GM19397 (cell line): ENCODE measurements at regions not wholly inside any gene's neighbourhood (a gene's known extent, or its start where the extent isn't known, plus 50 kb on each side); places are given as distances from the start of the nearest gene placed in this dataset.

ENCODE experiments used
- ATAC-seq: cut with Tn5 transposase; IDR thresholded peaks from one replicate; pipeline ENCODE4 v1.9.1; 2021; ENCODE audit warnings: mild to moderate bottlenecking, moderate library complexity; ENCODE audit not compliant: unreplicated experiment

- ATAC-seq, result no peak
Measured at GRCh38 chr1:218852527-218852926, 321.2 kb upstream of the LYPLAL1 start.

- ATAC-seq, result no peak
Measured at GRCh38 chr1:218863987-218864386, 309.7 kb upstream of the LYPLAL1 start.

DNA sequence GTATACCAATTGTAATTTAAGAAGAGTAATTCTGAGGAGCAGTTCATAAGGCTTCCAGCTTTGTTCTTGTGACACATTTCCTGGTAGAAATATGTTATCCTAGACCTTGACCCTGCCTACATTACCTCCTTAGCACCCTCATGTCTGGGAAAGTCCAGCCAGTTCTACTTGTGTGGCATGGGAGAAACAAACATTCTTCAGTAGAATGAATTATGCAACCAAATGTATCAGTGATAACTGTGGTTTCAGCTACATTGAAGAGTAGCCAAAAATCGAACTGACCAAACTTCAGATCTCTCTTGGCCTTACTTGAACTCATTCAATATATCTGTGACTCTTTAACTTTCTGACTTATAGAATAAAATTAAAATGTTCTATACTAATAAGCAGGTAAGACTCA lies 308.1 kb upstream of the LYPLAL1 start:
- no peak for ATAC-seq

DNA sequence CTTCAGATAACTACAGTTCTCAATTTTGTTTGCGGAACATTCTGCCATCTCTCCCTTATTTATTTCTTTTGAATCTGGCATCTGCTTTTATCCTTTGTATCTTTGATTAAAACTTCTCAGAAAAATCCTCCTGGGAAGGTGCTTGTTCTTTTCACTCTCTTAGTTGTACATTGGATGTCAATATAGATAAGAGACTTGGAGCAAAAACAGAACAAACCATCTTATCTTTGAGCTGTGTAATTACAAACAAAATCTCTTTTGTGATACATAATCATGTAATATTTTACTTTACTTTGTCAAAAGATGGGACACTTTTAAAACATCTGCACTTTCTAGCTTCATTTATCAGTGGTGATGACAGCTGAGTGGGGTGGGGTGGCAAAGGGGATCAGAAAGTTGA lies 307.2 kb upstream of the LYPLAL1 start:
- no peak for ATAC-seq

GRCh38 chr1:218867066-218867465 lies 306.6 kb upstream of the LYPLAL1 start:
- no peak for ATAC-seq

DNA sequence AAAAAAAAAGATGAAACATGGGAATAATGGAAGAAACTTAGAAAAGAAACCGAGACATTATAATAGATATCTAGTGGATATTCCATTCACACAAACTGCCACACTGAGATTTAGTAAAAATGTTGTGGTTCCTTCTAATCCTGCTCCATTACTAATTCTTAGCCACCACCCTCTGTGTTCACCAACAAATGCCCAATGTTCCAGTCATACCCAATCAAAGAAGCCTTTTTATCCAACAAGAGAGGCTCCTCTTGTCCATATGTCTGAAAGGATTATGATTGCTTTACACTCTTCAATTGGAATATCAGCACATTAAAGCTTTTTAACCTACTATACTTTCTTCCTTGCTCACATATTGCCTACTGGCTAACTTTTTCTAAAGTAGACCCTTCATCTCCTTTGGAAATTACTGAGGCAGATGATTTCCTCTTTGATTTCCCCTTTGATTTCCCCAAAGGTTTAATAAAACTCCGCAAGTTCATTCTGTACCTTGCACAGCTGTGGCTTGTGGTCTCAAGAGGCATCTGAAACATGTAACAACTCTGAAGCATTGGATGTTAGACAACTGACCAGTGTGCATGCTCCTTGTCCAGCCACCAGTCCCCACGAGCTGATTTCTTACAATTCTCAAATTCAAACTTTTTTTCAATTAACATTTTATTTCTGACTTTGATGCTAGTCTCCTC lies 305.6 kb upstream of the LYPLAL1 start:
- no peak for ATAC-seq

GRCh38 chr1:218869276-218869675 lies 304.4 kb upstream of the LYPLAL1 start:
- ATAC-seq, result no peak

- no peak for ATAC-seq
Measured at GRCh38 chr1:218872026-218872425, 301.7 kb upstream of the LYPLAL1 start.

DNA sequence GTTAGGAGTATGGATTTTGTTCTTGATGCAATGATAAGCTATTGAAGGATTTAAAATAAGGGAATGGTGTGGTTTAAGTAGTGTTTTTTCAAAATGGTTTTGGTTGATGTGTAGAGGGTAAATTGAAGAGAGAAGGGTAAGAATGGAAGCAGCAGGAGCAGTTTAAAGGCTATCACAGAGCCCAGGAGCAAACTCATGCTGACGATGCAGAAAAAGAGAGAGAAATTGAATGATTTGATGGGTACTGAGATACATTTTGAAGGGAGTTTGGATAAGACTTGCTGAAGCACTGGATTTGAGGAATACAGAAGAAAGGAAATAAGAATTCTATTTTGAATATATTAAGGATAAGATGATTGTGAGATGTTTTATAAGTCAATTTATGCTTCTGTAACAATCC lies 300.8 kb upstream of the LYPLAL1 start:
- no peak for ATAC-seq

- no peak for ATAC-seq
Measured at GRCh38 chr1:218874313-218874712, 299.4 kb upstream of the LYPLAL1 start.

DNA sequence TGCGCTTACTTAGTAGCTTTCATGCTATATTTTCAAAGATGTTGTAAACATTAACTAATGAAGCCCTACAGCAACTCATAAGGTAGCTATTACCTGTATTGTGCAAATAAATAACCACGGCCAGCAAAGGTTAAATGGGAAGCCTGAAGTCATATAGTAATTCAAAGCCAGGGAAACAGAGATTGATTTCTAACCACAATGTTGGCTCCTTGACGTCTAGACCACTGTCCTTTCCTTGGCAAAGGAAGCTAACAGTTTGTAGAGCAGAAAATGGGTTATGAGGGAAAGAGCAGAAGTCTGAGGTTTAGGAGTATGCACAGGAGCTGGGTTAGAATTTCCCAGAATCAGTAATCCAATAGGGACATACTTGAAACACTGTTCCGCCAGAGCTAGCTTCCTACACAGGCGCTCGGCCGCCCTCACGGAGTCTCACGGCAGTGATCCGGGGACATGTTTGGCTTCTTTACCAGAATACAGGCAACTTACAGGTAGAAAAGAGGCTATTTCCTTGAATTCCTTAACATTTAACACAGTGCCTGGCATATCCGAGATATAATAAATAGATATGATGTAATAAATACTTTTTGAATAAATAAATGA lies 298.8 kb upstream of the LYPLAL1 start:
- ATAC-seq, result no peak

GRCh38 chr1:218878369-218878768 lies 295.3 kb upstream of the LYPLAL1 start:
- ATAC-seq, result no peak

DNA sequence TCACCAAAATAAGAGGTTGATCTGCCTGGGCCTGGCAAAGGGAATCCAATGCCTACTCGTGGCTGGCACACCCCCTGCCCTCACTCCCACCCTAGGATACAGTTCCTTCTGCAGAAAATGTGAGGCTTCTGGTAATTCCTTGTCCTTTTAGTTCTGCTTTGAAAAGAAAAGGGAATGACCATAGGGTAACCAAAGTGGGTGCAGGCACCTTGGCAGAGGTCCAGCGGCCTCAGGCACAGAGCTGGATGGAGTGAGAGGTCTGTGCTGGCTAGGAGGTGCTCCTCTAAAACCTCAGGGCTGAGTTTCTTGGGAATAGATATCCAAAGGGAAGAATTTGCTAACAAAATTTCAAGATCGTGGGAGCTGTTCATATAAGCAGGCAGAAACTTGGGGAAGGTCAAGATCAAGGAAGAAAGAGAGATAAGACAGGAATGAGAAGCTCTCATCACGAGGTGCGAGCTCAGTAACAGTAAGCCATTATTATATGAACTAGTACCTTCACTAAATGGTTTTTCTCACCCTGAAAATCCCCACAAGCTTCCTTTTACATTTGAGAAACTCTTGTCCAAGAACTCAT lies 293.1 kb upstream of the LYPLAL1 start:
- no peak for ATAC-seq

DNA sequence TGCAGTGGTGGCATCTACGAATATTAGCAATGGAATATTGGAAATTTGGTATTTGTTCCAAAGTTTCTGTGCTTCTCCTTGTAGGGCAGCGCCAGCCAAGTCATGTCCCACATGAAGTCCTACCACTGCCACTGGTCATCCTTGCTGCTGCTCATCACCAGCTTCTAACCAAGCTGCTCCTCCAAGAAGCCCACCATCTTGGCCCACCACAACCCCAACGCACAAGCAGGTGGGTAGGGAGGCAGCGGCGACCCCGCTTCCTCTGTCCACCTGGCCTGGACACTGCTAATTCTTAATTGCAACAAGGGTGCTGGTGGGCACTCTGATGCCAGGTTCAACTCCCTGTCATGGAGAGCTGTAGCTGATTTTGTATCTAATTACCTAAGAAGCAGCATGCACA lies 291.2 kb upstream of the LYPLAL1 start:
- no peak for ATAC-seq

- no peak for ATAC-seq
Measured at GRCh38 chr1:218886101-218886871, 287.4 kb upstream of the LYPLAL1 start.

DNA sequence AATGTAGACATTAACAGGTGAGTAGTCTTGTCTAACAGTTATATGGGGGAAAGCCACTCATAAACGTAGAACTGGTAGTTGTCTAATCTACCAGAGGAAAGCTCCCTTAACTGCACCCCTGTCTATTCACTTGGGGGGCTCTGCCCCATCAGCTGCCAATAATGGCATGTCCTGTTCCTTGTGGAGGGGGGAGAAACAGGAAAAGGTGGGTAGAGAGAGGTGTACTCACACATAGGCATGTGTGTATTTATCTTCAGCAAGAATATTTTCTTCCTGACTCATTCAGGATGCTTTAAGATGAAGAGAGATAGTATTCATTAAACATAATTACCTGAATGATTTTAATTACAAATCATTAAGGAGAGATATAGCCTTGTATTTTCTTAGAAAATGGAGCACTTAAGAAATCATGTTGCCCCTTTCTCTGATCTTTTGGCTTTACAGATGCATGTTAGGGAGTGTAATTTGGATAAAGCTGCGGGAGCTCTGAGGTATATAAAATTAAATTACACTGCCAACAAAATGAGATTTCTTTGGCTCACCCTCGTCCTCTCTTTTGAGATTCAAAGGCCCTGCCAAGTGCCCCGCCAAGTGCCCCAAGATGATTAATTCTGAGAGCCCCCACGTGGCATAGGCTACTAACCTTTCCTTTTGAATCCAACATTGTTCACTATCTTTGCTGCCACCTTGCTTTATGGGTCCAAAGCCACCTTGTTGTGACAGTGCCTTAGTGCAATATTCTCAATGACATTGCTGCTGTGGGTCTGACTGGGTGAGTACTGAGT lies 286.3 kb upstream of the LYPLAL1 start:
- ATAC-seq, result no peak

GRCh38 chr1:218890451-218890850 lies 283.2 kb upstream of the LYPLAL1 start:
- no peak for ATAC-seq

- ATAC-seq, result no peak
Measured at GRCh38 chr1:218891577-218891976, 282.1 kb upstream of the LYPLAL1 start.

DNA sequence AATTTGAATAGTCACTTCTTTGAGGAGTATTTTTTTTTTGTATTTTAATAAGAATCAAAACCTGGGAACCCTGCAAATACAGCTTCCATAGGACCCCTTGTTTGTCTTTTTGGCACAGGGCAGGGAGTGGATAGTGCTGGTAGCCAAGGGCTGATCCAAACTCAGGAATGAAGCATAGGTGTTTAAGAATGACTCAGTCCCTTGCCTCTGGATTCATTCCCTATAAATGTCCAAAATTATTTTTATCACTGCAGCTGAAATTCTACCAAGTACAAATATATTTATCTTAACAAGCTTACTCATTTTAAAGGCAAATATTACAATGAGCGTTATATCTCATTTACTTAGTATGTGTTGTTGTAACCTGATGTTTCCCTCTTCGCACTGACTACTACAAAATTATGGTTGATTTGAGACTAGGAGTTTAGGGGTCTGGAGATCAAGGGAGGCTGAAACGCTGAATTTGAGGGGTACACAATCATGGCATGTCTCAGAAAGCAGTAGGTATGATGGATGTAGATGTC lies 278.6 kb upstream of the LYPLAL1 start:
- ATAC-seq, result no peak

DNA sequence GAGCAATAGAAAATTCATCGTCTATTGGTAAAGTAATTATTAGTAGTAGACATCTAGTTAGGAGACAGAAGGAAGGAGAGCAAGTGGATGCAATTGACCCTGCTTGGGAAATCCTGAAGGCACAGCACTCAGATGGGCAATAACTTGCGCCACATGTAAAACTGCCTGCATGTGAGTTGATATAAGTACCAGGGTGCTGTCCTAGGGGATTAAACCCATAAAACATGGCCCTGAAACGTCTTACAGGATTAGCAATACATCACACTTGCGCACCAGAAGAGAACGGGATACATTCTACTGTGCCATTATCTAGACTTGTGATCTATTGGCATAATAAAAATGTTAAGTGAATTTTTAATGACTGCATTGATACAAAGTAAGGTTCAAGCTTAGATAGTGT lies 277.5 kb upstream of the LYPLAL1 start:
- no peak for ATAC-seq

DNA sequence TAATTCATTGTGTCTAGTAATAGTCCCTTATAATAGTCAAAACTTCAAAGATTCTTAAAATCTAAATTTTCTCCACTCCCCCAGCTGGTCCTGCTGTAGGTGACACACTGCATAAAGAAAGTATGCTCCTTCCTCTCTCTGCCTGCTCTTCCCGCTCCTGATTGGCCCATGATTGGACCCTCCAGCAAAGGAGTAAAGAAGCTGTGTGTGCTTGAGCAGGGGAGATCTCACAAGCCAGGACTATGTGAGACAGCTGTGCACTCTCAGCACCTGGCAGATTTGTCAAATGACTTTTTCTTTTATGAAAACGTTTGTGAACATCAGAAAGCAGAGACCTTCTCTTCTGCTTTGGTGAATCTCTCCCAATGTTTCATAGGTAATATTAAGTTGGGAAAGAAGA lies 274.8 kb upstream of the LYPLAL1 start:
- ATAC-seq, result no peak
